ENCODE measurements at regions not wholly inside any gene's neighbourhood (a gene's known extent, or its start where the extent isn't known, plus 50 kb on each side); places are given as distances from the start of the nearest gene placed in this dataset.
A peak's percentile ranks its signal among the peaks of the same experiment; 100 is the strongest.
"Not testable (repeated sequence)": the region's sequence is repeated elsewhere in the genome, so short reads cannot be mapped to it uniquely, and the experiment has no call there.

GRCh38 chr3:137121704-137122314 is 164.0 kb downstream of the IL20RB start:
- peak in 1 of 2 donors; percentile 6 for DNase-seq

GRCh38 chr3:137131081-137131480 is 173.3 kb downstream of the IL20RB start:
- no peak for DNase-seq

GRCh38 chr3:137134431-137134830 is 176.6 kb downstream of the IL20RB start:
- no peak for DNase-seq

- DNase-seq, result no peak
Observed at GRCh38 chr3:137148406-137148805, 190.6 kb downstream of the IL20RB start.

- DNase-seq, result no peak
Observed at GRCh38 chr3:137148917-137149316, 191.1 kb downstream of the IL20RB start.

GRCh38 chr3:137150825-137151224 is 193.0 kb downstream of the IL20RB start:
- no peak for DNase-seq

- not testable (repeated sequence) for DNase-seq
Observed at GRCh38 chr3:137153046-137153445, 195.3 kb downstream of the IL20RB start.

GRCh38 chr3:137163241-137163871 is 205.6 kb downstream of the IL20RB start:
- DNase-seq, result no peak

- DNase-seq, result no peak
Observed at GRCh38 chr3:137163958-137164357, 206.2 kb downstream of the IL20RB start.

GRCh38 chr3:137165117-137165806 is 207.5 kb downstream of the IL20RB start:
- DNase-seq, result no peak

- DNase-seq, result no peak
Observed at GRCh38 chr3:137171834-137172603, 214.2 kb downstream of the IL20RB start.

GRCh38 chr3:137172728-137173127 is 214.9 kb downstream of the IL20RB start:
- DNase-seq, result no peak

- no peak for DNase-seq
Observed at GRCh38 chr3:137174514-137174913, 216.7 kb downstream of the IL20RB start.

- no peak for DNase-seq
Observed at GRCh38 chr3:137180220-137180619, 222.4 kb downstream of the IL20RB start.

- DNase-seq, result no peak
Observed at GRCh38 chr3:137191133-137191923, 233.5 kb downstream of the IL20RB start.

GRCh38 chr3:137191951-137192350 is 234.2 kb downstream of the IL20RB start:
- no peak for DNase-seq

- no peak for DNase-seq
Observed at GRCh38 chr3:137194301-137194700, 236.5 kb downstream of the IL20RB start.

GRCh38 chr3:137198374-137198773 is 240.6 kb downstream of the IL20RB start:
- DNase-seq, result not testable (repeated sequence)

GRCh38 chr3:137199678-137200077 is 241.9 kb downstream of the IL20RB start:
- no peak for DNase-seq

- DNase-seq, result no peak
Observed at GRCh38 chr3:137201066-137201465, 243.3 kb downstream of the IL20RB start.

GRCh38 chr3:137202941-137203340 is 245.2 kb downstream of the IL20RB start:
- DNase-seq, result no peak

GRCh38 chr3:137204409-137204808 is 246.6 kb downstream of the IL20RB start:
- DNase-seq, result no peak
